IMR-90 (cell line): ENCODE measurements at regions not wholly inside any gene's neighbourhood (a gene's known extent, or its start where the extent isn't known, plus 50 kb on each side); places are given as distances from the start of the nearest gene placed in this dataset.

Experiments
- ATAC-seq: fragments of 200-7000 bp; cut with Tn5 transposase; 2 replicates; pipeline ENCODE4 v1.9.1; 2020; ENCODE audit warnings: low read depth, mild to moderate bottlenecking, moderate library complexity
- BruUV-seq: library from RNA; stranded (reverse); fragments of 400-500 nt; replicated peaks from 2 replicates; lab custom pipeline; 2021; lab: Mats Ljungman, UMichigan
- CTCF ChIA-PET: fragments of 300-600 bp; formaldehyde crosslinking; extraction: SDS; loops from one replicate; lab custom pipeline; 2021; ENCODE audit warnings: antibody characterized with exemption; lab: Yijun Ruan, JAX
- POLR2A ChIA-PET: fragments of 300-600 bp; sonication (Branson Sonifier 250); formaldehyde crosslinking; loops from one replicate; lab custom pipeline; 2022; ENCODE audit warnings: antibody characterized with exemption; ENCODE audit not compliant: unreplicated experiment; lab: Charles Lee
- DNase-seq: peaks from one replicate; pipeline ENCODE4 v3.0.0; 2013
- H2AFZ ChIP-seq: replicated peaks from 2 replicates; pipeline ENCODE3; 2013; ENCODE audit warnings: low read length, mild to moderate bottlenecking; ENCODE audit not compliant: poor library complexity
- H2AK5ac ChIP-seq: 2 replicates; pipeline ENCODE4 v1.6.1; 2013; ENCODE audit warnings: low read depth, low read length, inconsistent platforms
- H2AK9ac ChIP-seq: replicated peaks from 2 replicates; pipeline ENCODE3; 2013; ENCODE audit warnings: mild to moderate bottlenecking, low read depth, low read length, moderate library complexity; ENCODE audit not compliant: poor library complexity
- H2BK120ac ChIP-seq: 2 replicates; pipeline ENCODE4 v1.6.1; 2013; ENCODE audit warnings: low read depth, low read length, inconsistent platforms
- H2BK15ac ChIP-seq: 3 replicates; pipeline ENCODE4 v1.6.1; 2013; ENCODE audit warnings: low read depth, low read length, inconsistent platforms
- H2BK20ac ChIP-seq: 2 replicates; pipeline ENCODE4 v1.6.1; 2013; ENCODE audit warnings: low read depth, mild to moderate bottlenecking, inconsistent platforms, low read length, moderate library complexity
- H2BK5ac ChIP-seq: 2 replicates; pipeline ENCODE4 v1.6.1; 2013; ENCODE audit warnings: mild to moderate bottlenecking, low read depth, low read length, inconsistent platforms; ENCODE audit not compliant: poor library complexity, severe bottlenecking
- H3K14ac ChIP-seq: replicated peaks from 2 replicates; pipeline ENCODE4 v1.6.1; 2013; ENCODE audit warnings: low read depth, low read length, inconsistent platforms
- H3K18ac ChIP-seq: 2 replicates; pipeline ENCODE4 v1.6.1; 2013; ENCODE audit warnings: low read depth, low read length, control low read depth
- H3K23ac ChIP-seq: 2 replicates; pipeline ENCODE4 v1.6.1; 2013; ENCODE audit warnings: low read depth, low read length, inconsistent platforms
- H3K27ac ChIP-seq: 2 replicates; pipeline ENCODE4 v1.5.1; 2013; ENCODE audit warnings: mild to moderate bottlenecking, control low read depth, low read length; ENCODE audit not compliant: insufficient read depth
- H3K27me3 ChIP-seq: 2 replicates; pipeline ENCODE4 v1.6.1; 2013; ENCODE audit warnings: low read length; ENCODE audit not compliant: control insufficient read depth, insufficient read depth
- H3K36me3 ChIP-seq: 2 replicates; pipeline ENCODE4 v1.6.1; 2013; ENCODE audit warnings: low read length, mixed read lengths; ENCODE audit not compliant: control insufficient read depth, insufficient read depth
- H3K4ac ChIP-seq: 2 replicates; pipeline ENCODE4 v1.6.1; 2013; ENCODE audit warnings: low read depth, low read length, inconsistent platforms
- H3K4me1 ChIP-seq: 2 replicates; pipeline ENCODE4 v1.6.1; 2013; ENCODE audit warnings: low read length, mixed read lengths; ENCODE audit not compliant: control insufficient read depth, insufficient read depth
- H3K4me2 ChIP-seq: 2 replicates; pipeline ENCODE4 v1.6.1; 2013; ENCODE audit warnings: low read depth, mild to moderate bottlenecking, control low read depth, low read length, moderate library complexity
- H3K4me3 ChIP-seq: 2 replicates; pipeline ENCODE4 v1.5.1; 2013; ENCODE audit warnings: low read depth, mild to moderate bottlenecking, control low read depth, low read length, moderate library complexity; ENCODE audit not compliant: insufficient read depth
- H3K56ac ChIP-seq: 2 replicates; pipeline ENCODE4 v1.6.1; 2013; ENCODE audit warnings: low read length, inconsistent platforms; ENCODE audit not compliant: insufficient read depth; ENCODE audit errors: extremely low read depth
- H3K79me1 ChIP-seq, 2 experiments: 2 replicates each; pipeline ENCODE4 v1.6.1; 2013; ENCODE audit warnings: low read length in 2 of 2, inconsistent platforms in 1 of 2, low read depth in 1 of 2
- H3K9ac ChIP-seq: 2 replicates; pipeline ENCODE4 v1.6.1; 2013; ENCODE audit warnings: low read depth, low read length, control low read depth
- H3K9me1 ChIP-seq: 2 replicates; pipeline ENCODE4 v1.6.1; 2013; ENCODE audit warnings: low read length, inconsistent platforms; ENCODE audit not compliant: insufficient read depth
- H3K9me3 ChIP-seq: 2 replicates; pipeline ENCODE4 v1.6.1; 2013; ENCODE audit warnings: low read length; ENCODE audit not compliant: control insufficient read depth, insufficient read depth
- H4K20me1 ChIP-seq: 2 replicates; pipeline ENCODE4 v1.6.1; 2013; ENCODE audit warnings: low read length, inconsistent platforms; ENCODE audit not compliant: insufficient read depth
- H4K5ac ChIP-seq: 2 replicates; pipeline ENCODE4 v1.6.1; 2013; ENCODE audit warnings: mild to moderate bottlenecking, low read depth, low read length, control low read depth
- H4K8ac ChIP-seq, 2 experiments: 2 replicates each; pipeline ENCODE4 v1.6.1; 2013; ENCODE audit warnings: low read depth in 2 of 2, low read length in 2 of 2, control low read depth in 1 of 2, inconsistent platforms in 1 of 2
- H4K91ac ChIP-seq: 2 replicates; pipeline ENCODE4 v1.6.1; 2013; ENCODE audit warnings: low read depth, low read length, inconsistent platforms; ENCODE audit not compliant: insufficient read depth
- BHLHE40 ChIP-seq: fragments of 150-350 bp; IDR thresholded peaks from 2 replicates; pipeline ENCODE4 v1.6.1; 2016; ENCODE audit warnings: mild to moderate bottlenecking, low read depth, low read length
- CHD1 ChIP-seq: IDR thresholded peaks from 2 replicates; pipeline ENCODE4 v1.6.1; 2012; ENCODE audit warnings: low read depth, low read length, improper control_type of control experiment
- CTCF ChIP-seq: conservative IDR thresholded peaks from 2 replicates; pipeline ENCODE4 v1.5.1; 2012; ENCODE audit warnings: mild to moderate bottlenecking, low read depth, low read length, improper control_type of control experiment
- FOS ChIP-seq: fragments of 150-350 bp; IDR thresholded peaks from 2 replicates; pipeline ENCODE4 v1.6.1; 2016; ENCODE audit warnings: low read depth, low read length
- POLR2A ChIP-seq: IDR thresholded peaks from 2 replicates; pipeline ENCODE4 v1.6.1; 2012; ENCODE audit warnings: mild to moderate bottlenecking, low read depth, low read length
- RAD21 ChIP-seq: IDR thresholded peaks from 2 replicates; pipeline ENCODE4 v1.6.1; 2012; ENCODE audit warnings: low read length, improper control_type of control experiment
- SMC3 ChIP-seq: fragments of 150-350 bp; IDR thresholded peaks from 2 replicates; pipeline ENCODE4 v1.6.1; 2016; ENCODE audit warnings: low read depth, mild to moderate bottlenecking, antibody characterized with exemption, low read length, moderate library complexity
- USF2 ChIP-seq: fragments of 150-350 bp; IDR thresholded peaks from 2 replicates; pipeline ENCODE4 v1.6.1; 2017; ENCODE audit warnings: mild to moderate bottlenecking, antibody characterized with exemption, low read length, low read depth
- WGBS, 2 experiments: methylation state at CpG; one replicate each; pipeline versions ENCODE4 v1.1.5 to v1.1.7; 2013; ENCODE audit warnings: missing lambda C conversion rate in 2 of 2; ENCODE audit not compliant: insufficient read length in 1 of 2; ENCODE audit errors: extremely low coverage in 2 of 2; 5-methylcytosine and 5-hydroxymethylcytosine counted together
- dilution Hi-C: fragments of 300-500 bp; cut with HindIII; formaldehyde crosslinking; loops from one replicate; pipeline ENCODE4 v1.14.3; 2018; ENCODE audit warnings: low sequenced_read_pairs; ENCODE audit not compliant: unreplicated experiment
- in situ Hi-C: fragments of 300-500 bp; cut with MboI; formaldehyde crosslinking; loops from 3 replicates; pipeline ENCODE4 v1.14.3; 2019; ENCODE audit warnings: low sequenced_read_pairs, inconsistent platforms, mixed read lengths
- intact Hi-C: fragments of 100-400 bp; cut with micrococcal nuclease; formaldehyde crosslinking; loops from 2 replicates; pipeline ENCODE4 v1.10.0; 2022

GRCh38 chr5:53170746-53171349 is 61.3 kb upstream of the MOCS2 start:
- dilution Hi-C loops (no loop called here), in situ Hi-C loops (no loop called here), intact Hi-C loops (loop anchor here (1.0 to 10.0 kb wide), 6 partner anchors 84 to 1048 kb away; no protein-coding TSS in a partner anchor)
- DNase-seq (peak; percentile 63), ATAC-seq (peak; percentile 90)
- Histone ChIP-seq H3K14ac (no peak overlapping the region), H3K56ac (no peak overlapping the region), H2BK20ac (0 out of 2 replicates have a peak overlapping the region, but pooled peaks have one; percentile 51), H3K23ac (no peak overlapping the region), H4K8ac (no peak overlapping the region), H3K9ac (no peak overlapping the region), H4K20me1 (no peaks in the 10 kb centered on the region), H2AFZ (no peak overlapping the region), H3K4me1 (peaks cover 4% of the 10 kb centered on the region), H2BK120ac (peak overlapping the region; percentile 39; the same call in 1 of the 2 replicates), H3K9me1 (no peaks in the 10 kb centered on the region), H3K79me1 (no peaks in the 10 kb centered on the region), H2AK5ac (no peak overlapping the region), H3K4me3 (no peak overlapping the region), H4K91ac (no peak overlapping the region), H3K36me3 (no peaks in the 10 kb centered on the region), H3K27me3 (no peaks in the 10 kb centered on the region), H2AK9ac (no peak overlapping the region), H4K5ac (no peak overlapping the region), H2BK5ac (no peak overlapping the region), H3K4me2 (no peak overlapping the region), H3K18ac (no peak overlapping the region), H2BK15ac (no peak overlapping the region), H3K9me3 (0 out of 2 replicates have a peak, but pooled peaks cover 2% of the 10 kb centered on the region), H3K27ac (no peak overlapping the region), H3K4ac (peak overlapping the region; percentile 33; the same call in 1 of the 2 replicates)
- ChIA-PET POLR2A (no interaction called here), CTCF (interaction anchor here (0.7 to 1.8 kb wide), 3 partner anchors 81 to 1065 kb away, joined by 3 to 6 read pairs (median 3); no protein-coding TSS in a partner anchor)
- TF ChIP-seq SMC3, result peak; percentile 87
- peak; percentile 73 for TF ChIP-seq CTCF
- TF ChIP-seq CHD1, result no peak
- TF ChIP-seq POLR2A, result no peak
- TF ChIP-seq RAD21, result peak; percentile 93
- TF ChIP-seq FOS, result no peak
- TF ChIP-seq USF2, result no peak
- TF ChIP-seq BHLHE40, result no peak
- no TSS peak for BruUV-seq
- WGBS, 2 experiments, result no CpG with 5 or more reads among the region's 1 CpG
